ENCODE measurements at regions not wholly inside any gene's neighbourhood (a gene's known extent, or its start where the extent isn't known, plus 50 kb on each side); places are given as distances from the start of the nearest gene placed in this dataset.

DNA sequence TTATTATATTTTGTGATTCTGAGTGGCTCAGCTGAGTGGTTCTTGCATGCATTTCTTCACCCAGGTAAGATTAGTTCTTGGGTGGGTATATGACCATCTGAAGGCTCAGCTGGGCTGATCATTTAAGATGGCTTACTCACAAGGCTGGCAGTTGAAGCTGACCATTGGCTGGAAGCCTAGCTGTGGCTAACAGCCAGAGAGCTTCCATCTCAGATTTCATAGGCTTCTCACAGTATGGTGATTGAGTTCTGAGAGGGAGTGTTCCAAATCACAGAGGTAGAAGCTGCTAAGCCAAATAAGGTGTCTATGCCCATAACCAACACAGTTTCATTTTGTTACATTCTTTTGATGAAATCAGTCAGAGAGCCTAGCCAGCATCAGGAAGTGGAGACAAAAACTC lies 117.4 kb upstream of the RPRM start:
- intact Hi-C loops (cut with DNase I; ENCODE audit: low total_unique reads), result no loop called here
- no peaks in the 10 kb centered on the region for H3K36me3 ChIP-seq

DNA sequence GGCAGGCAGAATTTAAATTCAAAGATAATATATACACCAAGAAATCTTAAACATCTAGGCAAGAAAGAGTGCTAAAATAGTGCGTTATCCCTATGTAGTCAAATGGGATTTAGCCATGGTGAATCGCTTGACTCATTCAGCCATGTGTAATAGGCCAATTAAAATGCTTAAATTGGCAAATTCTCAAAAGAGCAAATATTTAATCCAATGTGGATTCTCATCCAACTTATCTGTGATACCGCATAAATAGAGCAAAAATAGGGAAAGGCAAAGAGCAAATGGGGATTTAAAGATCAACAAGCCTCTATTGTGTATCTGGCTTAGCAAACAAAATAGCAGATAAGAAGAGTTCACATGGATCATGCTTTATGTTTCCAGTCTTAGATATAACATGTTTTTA lies 123.2 kb upstream of the RPRM start:
- DNase-seq, result no peak
- Histone ChIP-seq H3K36me3 (no peaks in the 10 kb centered on the region), H3K4me1 (no peaks in the 10 kb centered on the region), H3K9me3 (no peaks in the 10 kb centered on the region), H3K27ac (no peak overlapping the region), H3K27me3 (no peaks in the 10 kb centered on the region), H3K4me3 (no peak overlapping the region)
- intact Hi-C loops (cut with DNase I; ENCODE audit: low total_unique reads), result no loop called here
- TF ChIP-seq POLR2AphosphoS5 (IDR thresholded peaks at IDR 0.05) (no peak), POLR2A (IDR thresholded peaks at IDR 0.05) (no peak), EP300 (IDR thresholded peaks at IDR 0.05) (no peak)
- TF ChIP-seq, protein P1, sequence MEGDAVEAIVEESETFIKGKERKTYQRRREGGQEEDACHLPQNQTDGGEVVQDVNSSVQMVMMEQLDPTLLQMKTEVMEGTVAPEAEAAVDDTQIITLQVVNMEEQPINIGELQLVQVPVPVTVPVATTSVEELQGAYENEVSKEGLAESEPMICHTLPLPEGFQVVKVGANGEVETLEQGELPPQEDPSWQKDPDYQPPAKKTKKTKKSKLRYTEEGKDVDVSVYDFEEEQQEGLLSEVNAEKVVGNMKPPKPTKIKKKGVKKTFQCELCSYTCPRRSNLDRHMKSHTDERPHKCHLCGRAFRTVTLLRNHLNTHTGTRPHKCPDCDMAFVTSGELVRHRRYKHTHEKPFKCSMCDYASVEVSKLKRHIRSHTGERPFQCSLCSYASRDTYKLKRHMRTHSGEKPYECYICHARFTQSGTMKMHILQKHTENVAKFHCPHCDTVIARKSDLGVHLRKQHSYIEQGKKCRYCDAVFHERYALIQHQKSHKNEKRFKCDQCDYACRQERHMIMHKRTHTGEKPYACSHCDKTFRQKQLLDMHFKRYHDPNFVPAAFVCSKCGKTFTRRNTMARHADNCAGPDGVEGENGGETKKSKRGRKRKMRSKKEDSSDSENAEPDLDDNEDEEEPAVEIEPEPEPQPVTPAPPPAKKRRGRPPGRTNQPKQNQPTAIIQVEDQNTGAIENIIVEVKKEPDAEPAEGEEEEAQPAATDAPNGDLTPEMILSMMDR (IDR thresholded peaks at IDR 0.05), result no peak
- whole genome bisulfite sequencing, 5 donors, result 36 to 65% (median 52%) methylated on average over 3 of the region's 3 CpGs

More for the DNA sequence above, 117.4 kb upstream of the RPRM start:
- peak in 1 of 2 donors; percentile 32 for DNase-seq
- Histone ChIP-seq H3K9me3 (peaks cover 0 to 5% (median 0%) of the 10 kb centered on the region in 4 donors), H3K4me1 (no peaks in the 10 kb centered on the region), H3K4me3 (no peak overlapping the region), H3K27me3 (no peaks in the 10 kb centered on the region), H3K27ac (no peak overlapping the region)
- TF ChIP-seq POLR2A (IDR thresholded peaks at IDR 0.05), result no peak
- TF ChIP-seq EP300 (IDR thresholded peaks at IDR 0.05), result no peak
- TF ChIP-seq, protein P1 (IDR thresholded peaks at IDR 0.05), result no peak
- TF ChIP-seq POLR2AphosphoS5 (IDR thresholded peaks at IDR 0.05), result no peak

DNA sequence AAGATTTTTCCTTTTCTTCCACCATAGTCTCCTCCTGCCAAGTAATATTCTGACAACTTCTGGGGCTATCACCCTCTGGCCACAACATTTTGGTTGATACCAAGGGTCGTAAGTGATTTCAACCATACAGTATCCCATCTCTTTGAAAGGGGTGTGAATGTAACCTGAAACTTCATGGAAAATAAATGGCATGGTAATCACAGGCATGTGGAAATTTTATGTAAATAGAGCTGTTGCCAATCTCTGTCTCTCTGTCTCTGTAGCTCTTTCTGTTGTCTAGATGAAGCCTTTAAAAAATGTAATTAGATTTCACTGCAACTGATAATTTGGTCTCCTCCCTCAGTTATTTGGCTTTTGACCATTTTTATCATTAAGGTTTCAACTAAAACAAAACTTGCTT lies 125.6 kb upstream of the RPRM start:
- Histone ChIP-seq H3K36me3 (no peaks in the 10 kb centered on the region), H3K4me3 (no peak overlapping the region), H3K4me1 (no peaks in the 10 kb centered on the region), H3K27me3 (no peaks in the 10 kb centered on the region), H3K27ac (no peak overlapping the region), H3K9me3 (no peaks in the 10 kb centered on the region)
- 30 to 74% (median 50%) methylated on average over 1 of the region's 1 CpG for WGBS, 5 donors
- intact Hi-C loops (cut with DNase I; ENCODE audit: low total_unique reads), result no loop called here
- no peak for DNase-seq
- TF ChIP-seq POLR2A (IDR thresholded peaks at IDR 0.05) (no peak), EP300 (IDR thresholded peaks at IDR 0.05) (no peak), POLR2AphosphoS5 (IDR thresholded peaks at IDR 0.05) (no peak)

DNA sequence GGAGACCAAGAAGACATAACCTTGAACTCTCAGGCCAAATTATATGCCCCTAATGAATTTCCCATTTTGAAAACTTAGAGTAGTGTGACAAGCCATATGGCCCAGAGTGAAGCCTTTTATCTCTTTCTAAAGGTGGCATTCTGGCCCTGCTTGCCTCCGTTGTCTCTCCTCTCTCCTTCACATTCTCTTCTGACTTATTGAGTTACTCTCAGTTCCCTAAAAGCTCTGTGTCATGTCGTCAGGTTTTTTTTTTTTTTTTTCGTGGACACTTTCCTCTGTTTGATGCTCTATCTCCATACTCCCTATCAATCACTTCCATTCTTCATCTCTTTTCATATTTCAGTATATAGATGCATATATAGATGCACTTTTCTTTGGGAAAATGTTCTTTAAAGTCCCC lies 128.1 kb upstream of the RPRM start:
- no peaks in the 10 kb centered on the region for H3K4me1 ChIP-seq
- no peak overlapping the region for H3K27ac ChIP-seq
- 57 to 79% (median 66%) methylated on average over 2 to 3 of the region's 3 CpGs for WGBS, 5 donors
- TF ChIP-seq, protein P1 (IDR thresholded peaks at IDR 0.05), result no peak
- TF ChIP-seq POLR2A (IDR thresholded peaks at IDR 0.05) (no peak), POLR2AphosphoS5 (IDR thresholded peaks at IDR 0.05) (no peak), EP300 (IDR thresholded peaks at IDR 0.05) (no peak)
- H3K4me3 ChIP-seq, result no peak overlapping the region
- no peaks in the 10 kb centered on the region for H3K9me3 ChIP-seq
- H3K27me3 ChIP-seq, result no peaks in the 10 kb centered on the region
- intact Hi-C loops (cut with DNase I; ENCODE audit: low total_unique reads), result no loop called here
- H3K36me3 ChIP-seq, result no peaks in the 10 kb centered on the region
- no peak for DNase-seq

DNA sequence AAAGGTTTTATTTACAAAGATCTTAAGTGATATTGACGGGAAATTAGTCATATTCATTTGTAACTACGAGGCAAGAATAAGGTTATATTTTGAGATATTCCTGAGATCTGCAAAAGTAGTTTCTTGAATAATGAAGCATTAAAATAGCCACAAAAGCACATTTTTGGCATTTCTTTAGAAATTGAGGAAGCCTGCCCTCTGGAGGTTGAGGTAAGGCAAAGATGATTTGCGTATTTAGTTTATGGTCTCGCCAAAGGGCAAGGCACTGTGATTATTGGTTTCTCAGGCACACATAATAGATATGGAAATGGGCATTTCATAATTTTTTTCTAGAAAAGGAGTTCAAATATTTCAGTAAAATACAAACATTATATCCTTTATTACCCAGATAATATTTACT lies 143.7 kb upstream of the RPRM start:
- H3K27me3 ChIP-seq, result no peaks in the 10 kb centered on the region
- no peak overlapping the region for H3K27ac ChIP-seq
- intact Hi-C loops (cut with DNase I; ENCODE audit: low total_unique reads), result no loop called here
- no peaks in the 10 kb centered on the region for H3K4me1 ChIP-seq
- no peak overlapping the region for H3K4me3 ChIP-seq
- no peak for DNase-seq
- peaks cover 0 to 35% (median 15%) of the 10 kb centered on the region in 4 donors for H3K9me3 ChIP-seq
- no peaks in the 10 kb centered on the region for H3K36me3 ChIP-seq
- 53 to 78% (median 67%) methylated on average over 4 of the region's 4 CpGs for WGBS, 5 donors
- TF ChIP-seq EP300 (IDR thresholded peaks at IDR 0.05), result no peak
- TF ChIP-seq, protein P1 (IDR thresholded peaks at IDR 0.05), result no peak
- TF ChIP-seq POLR2AphosphoS5 (IDR thresholded peaks at IDR 0.05), result no peak
- no peak for TF ChIP-seq POLR2A (IDR thresholded peaks at IDR 0.05)
